ENCODE measurements at regions not wholly inside any gene's neighbourhood (a gene's known extent, or its start where the extent isn't known, plus 50 kb on each side); places are given as distances from the start of the nearest gene placed in this dataset.

GRCh38 chr17:33732116-33732515, 439.0 kb upstream of the ASIC2 start:
- TF ChIP-seq CTCF (IDR thresholded peaks at IDR 0.05) (no peak), POLR2A (IDR thresholded peaks at IDR 0.05) (no peak)

Measured in esophagus squamous epithelium (tissue), 4 donors.